ENCODE measurements at regions not wholly inside any gene's neighbourhood (a gene's known extent, or its start where the extent isn't known, plus 50 kb on each side); places are given as distances from the start of the nearest gene placed in this dataset.

GRCh38 chr2:215826838-215827441, 186.4 kb downstream of the MREG start:
- TF ChIP-seq CTCF (IDR thresholded peaks at IDR 0.05) = no peak
- no peak for TF ChIP-seq TCF7L2 (IDR thresholded peaks at IDR 0.05; ENCODE audit: low read depth, low read length)
- no peak for TF ChIP-seq REST (IDR thresholded peaks at IDR 0.05; ENCODE audit: insufficient read depth in 1 of 2, low read depth in 2 of 2, low read length in 1 of 2)
- TF ChIP-seq POLR2AphosphoS5 (IDR thresholded peaks at IDR 0.05; ENCODE audit: low read depth, low read length) = no peak
- no peak for TF ChIP-seq SIN3A (IDR thresholded peaks at IDR 0.05; ENCODE audit: borderline replicate concordance, insufficient read depth, low read depth, low read length)
